ENCODE measurements at regions not wholly inside any gene's neighbourhood (a gene's known extent, or its start where the extent isn't known, plus 50 kb on each side); places are given as distances from the start of the nearest gene placed in this dataset.

DNA sequence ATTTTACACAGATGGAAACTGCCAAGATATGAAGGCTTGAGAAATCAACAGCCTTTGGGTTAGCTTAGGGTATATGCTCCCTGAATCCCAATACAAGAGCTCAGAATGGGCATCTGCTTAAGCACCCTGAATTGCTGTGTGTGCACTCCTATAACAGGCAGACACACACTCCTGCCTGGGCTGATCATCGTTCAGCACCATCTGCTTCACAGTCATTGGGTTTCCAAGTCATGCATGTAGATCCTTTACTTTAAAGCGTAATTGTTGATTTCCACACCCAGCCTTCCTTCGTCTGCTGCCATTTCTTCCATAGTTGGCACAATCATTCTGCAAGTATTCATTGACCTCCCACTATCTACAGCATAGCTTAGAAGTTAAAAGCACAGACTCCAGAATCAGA lies 263.5 kb downstream of the CBLN4 start:
- TF ChIP-seq, protein P1, sequence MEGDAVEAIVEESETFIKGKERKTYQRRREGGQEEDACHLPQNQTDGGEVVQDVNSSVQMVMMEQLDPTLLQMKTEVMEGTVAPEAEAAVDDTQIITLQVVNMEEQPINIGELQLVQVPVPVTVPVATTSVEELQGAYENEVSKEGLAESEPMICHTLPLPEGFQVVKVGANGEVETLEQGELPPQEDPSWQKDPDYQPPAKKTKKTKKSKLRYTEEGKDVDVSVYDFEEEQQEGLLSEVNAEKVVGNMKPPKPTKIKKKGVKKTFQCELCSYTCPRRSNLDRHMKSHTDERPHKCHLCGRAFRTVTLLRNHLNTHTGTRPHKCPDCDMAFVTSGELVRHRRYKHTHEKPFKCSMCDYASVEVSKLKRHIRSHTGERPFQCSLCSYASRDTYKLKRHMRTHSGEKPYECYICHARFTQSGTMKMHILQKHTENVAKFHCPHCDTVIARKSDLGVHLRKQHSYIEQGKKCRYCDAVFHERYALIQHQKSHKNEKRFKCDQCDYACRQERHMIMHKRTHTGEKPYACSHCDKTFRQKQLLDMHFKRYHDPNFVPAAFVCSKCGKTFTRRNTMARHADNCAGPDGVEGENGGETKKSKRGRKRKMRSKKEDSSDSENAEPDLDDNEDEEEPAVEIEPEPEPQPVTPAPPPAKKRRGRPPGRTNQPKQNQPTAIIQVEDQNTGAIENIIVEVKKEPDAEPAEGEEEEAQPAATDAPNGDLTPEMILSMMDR (IDR thresholded peaks at IDR 0.05): no peak
- TF ChIP-seq POLR2A (IDR thresholded peaks at IDR 0.05): no peak
